NCI-H2196 treated with DMSO at 0.1 percent for 48 hours (cell line): ENCODE measurements at regions not wholly inside any gene's neighbourhood (a gene's known extent, or its start where the extent isn't known, plus 50 kb on each side); places are given as distances from the start of the nearest gene placed in this dataset.

ENCODE experiments used
- DNase-seq: peaks from one replicate; lab custom pipeline; 2025; ENCODE audit not compliant: unreplicated experiment; lab: John Stamatoyannopoulos, UW

DNA sequence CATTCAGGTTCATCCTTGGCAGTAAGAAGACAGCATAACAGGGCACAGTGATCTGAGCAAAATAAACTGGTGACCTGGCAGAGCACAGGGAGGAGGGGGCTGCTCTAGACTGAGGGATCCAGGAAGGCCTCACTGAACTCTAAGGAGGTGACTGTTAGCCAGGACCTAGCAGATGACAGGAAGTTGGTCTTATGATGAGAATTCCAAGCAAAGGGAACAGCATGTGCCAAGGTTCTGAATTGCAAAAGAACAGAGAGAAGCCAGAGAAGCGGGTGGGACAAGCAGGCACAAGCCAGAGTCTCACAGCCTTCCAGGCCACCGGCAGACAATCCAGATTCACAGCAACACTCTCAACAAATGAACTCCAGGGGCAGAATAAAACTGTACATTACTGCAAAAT is 152.7 kb upstream of the PTPRM start:
- no peak for DNase-seq

GRCh38 chr18:7415081-7415894 is 151.8 kb upstream of the PTPRM start:
- DNase-seq: no peak

DNA sequence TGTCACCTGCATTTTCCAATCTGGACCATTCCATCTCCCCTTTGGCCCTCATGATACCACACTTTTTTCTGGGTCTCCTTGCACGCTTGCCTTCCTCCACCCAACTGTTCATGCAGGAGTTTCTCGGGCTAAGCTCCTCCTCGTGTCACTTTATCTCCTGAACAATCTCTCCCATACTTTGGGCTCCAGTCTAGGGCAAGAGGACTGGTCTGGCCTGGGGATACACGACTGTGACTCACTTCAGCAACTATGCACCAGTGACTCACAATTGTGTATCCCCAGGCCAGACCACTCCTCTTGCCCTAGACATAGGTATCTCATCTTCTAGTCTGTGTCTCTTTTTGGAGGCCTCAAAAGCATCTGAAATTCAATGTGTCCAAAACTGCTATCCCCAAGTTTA is 149.4 kb upstream of the PTPRM start:
- DNase-seq: no peak

DNA sequence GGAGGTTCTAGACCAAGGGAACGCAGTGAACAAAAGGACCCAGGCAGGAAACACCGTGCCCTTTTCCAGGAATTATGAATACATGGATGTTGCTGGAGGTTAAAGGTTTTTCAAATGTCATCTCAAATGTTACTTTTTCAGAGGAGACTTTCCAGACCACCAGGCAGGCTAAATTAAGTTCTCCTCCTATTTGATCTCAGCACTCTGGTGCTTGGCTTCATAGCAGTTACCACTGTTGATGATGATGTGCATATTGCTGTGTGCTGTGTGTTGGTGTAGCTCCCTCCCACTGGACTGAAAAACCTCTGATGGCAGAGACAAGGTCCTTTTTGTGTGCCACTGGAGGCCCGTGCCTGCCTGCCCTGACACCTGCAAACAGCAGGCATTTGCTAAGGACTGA is 137.3 kb upstream of the PTPRM start:
- DNase-seq: no peak

- DNase-seq: no peak
Observed at GRCh38 chr18:7436166-7436565, 130.9 kb upstream of the PTPRM start.

DNA sequence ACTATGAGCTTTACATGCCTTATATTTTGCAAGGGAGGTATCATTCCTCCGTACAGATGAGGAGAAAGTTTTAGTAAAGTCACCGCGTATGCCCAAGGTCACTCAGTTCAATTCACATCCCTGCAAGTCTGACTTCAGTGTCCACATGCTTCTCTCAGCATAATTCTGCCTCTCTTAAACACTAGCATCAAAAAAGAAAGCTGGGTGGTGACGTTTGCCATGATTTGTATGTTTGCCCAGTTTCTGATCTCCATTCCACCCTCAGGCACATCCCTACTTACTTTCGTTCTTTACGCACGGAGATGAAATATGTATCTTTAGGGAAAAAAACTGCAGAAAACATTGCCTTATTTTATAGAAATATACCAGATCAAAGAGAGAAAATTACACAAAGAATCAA is 129.2 kb upstream of the PTPRM start:
- no peak for DNase-seq

- no peak for DNase-seq
Observed at GRCh38 chr18:7438646-7439045, 128.5 kb upstream of the PTPRM start.

DNA sequence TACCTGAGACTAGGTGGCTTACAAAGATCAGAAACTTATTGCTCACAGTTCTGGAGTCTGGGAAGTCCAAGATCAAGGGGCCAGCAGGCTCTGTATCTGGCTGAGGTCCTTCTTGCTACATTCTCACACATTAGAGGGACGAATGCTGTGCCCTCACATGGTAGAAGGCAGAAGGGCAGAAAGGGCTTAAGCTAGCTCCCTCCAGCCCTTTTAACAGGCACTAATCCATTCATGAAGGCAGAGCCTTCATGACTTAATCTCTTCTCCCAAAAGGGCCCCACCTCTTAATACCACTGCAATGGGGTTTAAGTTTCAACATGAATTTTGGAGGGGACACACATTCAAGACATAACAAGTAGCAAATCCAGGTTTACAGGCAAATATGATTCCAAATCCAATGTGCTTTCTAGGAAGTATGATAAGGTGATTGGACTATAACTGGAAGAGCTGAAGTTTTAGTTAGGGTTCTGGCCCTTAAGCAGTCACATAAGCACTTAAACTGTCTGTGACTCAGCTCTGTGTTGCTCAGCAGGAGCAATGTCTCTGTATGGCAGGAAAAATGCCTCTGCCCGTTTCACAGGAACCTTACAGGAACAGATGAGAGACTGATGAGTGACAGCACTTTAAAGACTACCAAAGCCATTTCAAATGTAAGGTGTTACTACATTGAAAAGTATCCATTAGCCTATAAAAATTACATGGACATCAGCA is 119.6 kb upstream of the PTPRM start:
- no peak for DNase-seq

- DNase-seq: peak; percentile 20
Observed at GRCh38 chr18:7452331-7452730, 114.8 kb upstream of the PTPRM start.

GRCh38 chr18:7454429-7454828 is 112.7 kb upstream of the PTPRM start:
- DNase-seq: no peak

DNA sequence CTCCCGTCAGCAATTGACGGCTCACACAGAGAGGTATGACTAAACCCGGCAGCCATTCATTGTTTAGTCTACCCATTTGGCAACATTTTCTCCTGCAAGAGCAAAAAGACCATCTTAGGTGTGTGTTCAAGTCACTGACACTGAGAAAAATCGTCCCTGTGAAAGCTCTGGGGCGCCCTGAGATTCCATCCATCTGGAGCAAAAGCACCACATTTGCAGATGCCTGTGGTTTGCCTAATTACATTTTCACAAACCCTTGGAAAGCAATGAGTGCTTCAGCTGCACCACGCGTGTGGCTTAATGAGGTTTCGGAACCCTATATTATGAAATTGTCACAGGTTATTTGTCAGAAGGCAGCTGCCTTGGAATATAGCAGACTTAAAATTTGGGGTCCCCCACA is 110.7 kb upstream of the PTPRM start:
- DNase-seq: no peak

- DNase-seq: no peak
Observed at GRCh38 chr18:7457262-7457661, 109.9 kb upstream of the PTPRM start.

GRCh38 chr18:7458884-7459283 is 108.2 kb upstream of the PTPRM start:
- no peak for DNase-seq

DNA sequence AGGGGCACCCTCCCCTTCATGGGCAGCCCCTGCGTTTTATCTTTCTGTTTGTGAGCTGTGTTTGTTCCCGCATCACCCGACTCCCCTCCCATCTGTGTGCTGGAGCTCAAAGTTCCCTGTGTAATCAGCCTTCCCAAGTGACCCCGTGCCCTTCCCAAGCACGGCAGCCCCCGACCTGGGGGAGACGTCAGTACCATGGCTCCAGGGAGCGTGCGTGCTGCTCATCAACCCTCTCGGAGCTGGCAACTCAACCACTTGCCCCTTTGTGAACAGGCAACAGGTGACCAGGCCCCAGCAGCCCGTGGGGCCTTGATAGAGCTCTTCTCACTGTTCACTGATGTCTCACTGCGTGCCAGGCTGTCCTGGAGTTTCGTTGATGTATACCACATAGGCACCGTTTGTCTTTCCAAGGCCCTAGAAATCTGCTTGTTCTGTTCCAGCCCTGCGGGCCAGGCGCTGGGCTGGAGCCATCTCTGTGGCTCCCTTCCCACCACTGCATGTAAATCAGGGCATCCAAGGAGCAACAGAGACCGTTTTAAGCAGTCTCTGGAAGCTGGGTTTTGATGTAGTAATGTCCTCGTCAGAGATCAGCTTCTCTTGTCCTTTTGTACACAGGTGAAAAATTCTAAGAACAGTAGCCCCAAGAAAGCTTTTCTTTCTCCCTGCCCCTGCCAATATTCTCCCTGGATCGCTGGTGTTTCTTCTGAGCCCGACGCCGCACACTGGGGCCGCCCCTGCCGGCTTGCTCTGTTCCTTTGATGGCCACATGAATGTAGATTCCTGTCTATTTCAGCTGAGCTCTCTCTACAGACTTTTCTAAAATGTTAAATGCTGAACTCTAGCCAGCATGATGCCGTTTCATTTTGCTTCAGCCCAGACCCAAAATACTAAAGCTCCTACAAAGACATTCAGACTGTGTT is 107.0 kb upstream of the PTPRM start:
- DNase-seq: no peak

DNA sequence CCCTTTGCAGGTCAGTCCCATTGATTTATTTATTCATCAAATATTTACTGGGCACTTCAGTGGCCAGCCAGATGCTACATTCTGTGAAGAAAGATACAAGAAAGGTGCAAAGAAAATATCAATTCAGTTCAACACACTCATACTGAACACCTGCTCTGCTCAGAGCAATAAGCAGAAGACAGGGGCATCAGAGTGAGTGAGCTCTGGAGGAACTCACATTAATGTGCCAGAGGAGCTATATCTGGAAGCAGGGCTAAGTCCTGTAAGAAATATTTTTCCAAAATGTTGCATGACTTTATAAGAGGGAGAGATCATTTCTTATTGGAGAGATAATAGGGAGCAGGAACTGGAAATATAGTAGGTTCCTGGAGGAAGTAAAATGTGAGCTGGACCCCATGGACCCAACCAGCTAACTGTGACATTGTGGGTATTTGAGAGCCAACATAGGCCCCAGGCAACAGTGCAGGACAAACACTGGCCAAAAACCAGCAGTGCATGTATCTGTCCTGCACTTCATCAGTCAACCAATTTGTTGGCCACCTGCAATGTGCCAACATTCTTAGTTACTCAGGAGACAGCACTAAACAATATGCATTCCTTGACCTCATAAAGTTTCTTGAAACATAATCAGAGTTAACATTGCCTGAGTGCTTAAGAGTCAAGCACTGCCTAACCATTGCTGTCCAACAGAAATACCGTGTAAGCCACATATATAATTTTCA is 102.7 kb upstream of the PTPRM start:
- DNase-seq: no peak

DNA sequence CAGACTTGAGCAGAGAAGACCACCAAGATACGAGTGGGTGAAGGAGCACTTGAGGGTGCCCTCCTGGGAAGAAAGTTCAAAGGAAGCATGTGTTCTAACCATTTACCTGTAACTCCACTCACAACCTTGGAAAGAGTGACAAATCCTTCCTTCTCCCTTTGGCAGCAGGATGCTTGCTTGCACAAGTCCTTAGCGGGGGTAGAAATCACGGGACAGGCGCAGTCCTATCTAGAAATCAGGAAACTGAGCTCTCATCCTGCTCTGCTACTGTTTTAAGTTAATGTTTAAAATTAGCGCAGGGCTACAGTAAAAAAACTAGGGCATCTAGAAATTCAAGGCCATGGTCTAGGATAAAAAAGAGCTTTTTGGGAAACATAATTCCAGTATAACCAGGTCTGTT is 100.9 kb upstream of the PTPRM start:
- DNase-seq: no peak

DNA sequence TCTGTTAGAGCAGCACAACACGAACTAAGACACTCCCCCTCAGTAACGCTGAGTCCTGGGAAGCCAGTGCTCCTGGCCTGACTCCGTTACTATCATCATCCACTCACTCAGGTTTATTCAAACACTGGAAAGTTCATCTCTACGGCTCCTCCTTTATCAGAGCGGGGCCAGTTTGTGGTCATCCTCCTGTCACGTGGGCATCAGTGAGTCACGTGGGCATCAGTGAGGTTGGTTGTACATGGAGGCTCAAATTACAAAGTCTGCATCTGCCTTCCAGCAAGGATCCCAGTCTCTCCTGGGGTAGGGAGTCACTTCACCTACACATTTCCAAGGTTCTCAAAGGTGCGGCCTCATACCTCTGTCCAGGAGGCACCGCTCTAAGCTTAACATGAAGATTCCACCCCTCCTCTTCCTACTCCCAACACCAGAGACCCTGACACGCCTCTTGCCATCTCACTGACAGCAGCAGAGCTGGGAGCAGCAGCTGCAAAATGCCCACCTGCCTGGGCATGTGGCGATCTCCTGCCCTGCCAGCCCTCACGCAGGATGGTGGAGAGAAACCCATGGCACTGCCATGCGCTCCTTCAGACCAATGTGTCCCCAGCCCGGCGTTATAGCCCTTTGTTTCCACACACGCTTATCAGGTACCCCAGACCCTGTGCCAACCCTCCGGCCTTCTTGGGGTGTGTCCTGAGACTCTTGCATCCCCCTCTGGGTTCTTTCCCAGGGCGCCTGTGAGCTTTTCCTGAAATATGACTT is 99.2 kb upstream of the PTPRM start:
- DNase-seq: peak; percentile 17

DNA sequence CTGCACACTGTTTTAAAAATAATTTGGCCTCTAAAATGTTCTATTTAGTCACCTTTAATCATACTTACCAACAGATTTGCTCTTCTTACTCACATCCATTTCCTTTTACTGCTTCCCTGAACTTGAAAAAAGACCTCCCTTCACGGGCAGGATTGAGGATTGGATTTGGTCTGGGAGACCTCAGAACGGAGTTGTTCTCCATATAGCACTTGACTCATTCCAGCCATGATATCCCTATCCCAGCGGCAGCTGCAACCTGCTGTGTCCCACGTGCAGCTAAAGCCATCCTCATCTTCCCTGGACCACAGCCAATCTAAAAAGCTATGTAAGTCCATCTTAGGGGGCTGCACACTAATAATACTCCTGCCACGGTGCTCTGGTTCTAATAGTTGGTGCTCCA is 97.0 kb upstream of the PTPRM start:
- no peak for DNase-seq

GRCh38 chr18:7470503-7470902 is 96.6 kb upstream of the PTPRM start:
- no peak for DNase-seq

GRCh38 chr18:7476386-7476785 is 90.7 kb upstream of the PTPRM start:
- no peak for DNase-seq
